Glomerular endothelial cell (primary cell): ENCODE measurements at regions not wholly inside any gene's neighbourhood (a gene's known extent, or its start where the extent isn't known, plus 50 kb on each side); places are given as distances from the start of the nearest gene placed in this dataset.

Source experiments
- DNase-seq: peaks from one replicate; pipeline ENCODE4 v3.0.0-alpha.2; 2011; ENCODE audit warnings: low read depth, low spot score; ENCODE audit errors: extremely low read depth

DNA sequence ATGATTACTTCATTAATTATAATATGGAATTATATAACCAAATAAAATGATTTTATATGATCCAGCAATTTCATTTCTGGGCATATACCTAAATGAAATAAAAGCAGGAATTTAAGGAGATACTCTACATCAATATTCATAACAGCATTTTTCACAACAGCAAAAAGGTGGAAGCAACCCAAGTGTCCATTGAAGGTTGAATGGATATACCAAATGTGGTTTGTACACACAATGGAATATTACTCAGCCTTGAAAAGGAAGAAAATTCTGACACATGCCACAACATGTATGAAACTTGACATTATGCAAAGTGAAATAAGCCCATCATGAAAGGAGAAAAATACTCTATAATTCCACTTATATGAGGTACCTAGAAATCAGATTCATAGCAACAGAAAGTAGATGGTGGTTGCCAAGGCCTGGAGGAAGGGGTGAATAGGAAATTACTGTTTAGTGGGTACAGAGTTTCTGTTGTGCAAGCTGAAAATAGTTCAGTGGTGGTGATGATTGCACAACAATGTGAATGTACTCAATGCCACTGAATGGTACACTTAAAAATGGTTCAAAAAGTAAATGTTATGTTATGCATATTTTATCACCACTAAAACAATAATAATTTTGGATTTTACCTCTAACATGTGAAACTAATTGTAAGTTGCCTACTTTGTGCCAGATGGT is 471.5 kb downstream of the SPRY1 start:
- no peak for DNase-seq

DNA sequence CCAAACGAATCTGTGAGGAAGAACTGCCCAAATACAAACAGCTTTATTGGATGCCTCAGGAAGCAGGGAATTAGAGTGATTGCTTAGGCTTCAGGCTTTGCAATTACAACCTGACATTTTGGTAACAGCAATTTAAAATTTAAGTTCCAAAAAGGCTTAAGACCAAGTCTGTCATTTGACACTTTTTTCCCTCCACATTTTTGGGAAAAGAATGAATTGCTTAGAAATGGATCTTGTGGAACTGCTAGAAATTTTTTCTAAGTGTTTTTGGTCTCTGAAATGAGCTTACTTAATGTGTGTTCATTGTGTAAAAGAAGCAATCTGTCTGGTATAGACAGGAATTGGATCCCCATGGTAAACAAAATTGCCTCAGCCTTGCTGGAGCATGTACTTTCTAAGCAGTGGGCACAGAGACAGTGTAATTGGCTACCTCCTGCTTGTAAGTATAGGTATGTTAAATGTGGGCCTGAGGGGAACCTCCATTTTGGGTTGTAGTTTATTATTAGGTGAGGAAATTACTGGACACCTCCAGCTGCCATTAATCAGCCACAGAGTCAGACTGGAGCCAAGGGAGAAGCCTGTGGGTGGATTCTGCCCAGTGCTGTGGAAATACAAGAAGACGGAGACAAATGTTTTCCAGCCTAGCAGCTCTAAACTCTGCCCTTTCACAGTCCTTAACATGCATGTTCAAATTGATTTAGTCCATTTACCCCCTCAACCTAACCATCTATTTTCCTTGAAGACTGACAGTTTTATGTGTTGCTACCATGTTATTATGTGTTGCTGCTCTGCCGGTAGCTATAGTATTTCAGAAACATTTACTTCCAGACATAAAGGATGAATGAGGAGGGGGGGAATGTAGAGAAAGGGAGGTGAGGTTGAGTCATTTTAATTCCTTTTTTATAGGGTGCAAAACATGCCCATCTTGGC is 473.0 kb downstream of the SPRY1 start:
- DNase-seq, result no peak

DNA sequence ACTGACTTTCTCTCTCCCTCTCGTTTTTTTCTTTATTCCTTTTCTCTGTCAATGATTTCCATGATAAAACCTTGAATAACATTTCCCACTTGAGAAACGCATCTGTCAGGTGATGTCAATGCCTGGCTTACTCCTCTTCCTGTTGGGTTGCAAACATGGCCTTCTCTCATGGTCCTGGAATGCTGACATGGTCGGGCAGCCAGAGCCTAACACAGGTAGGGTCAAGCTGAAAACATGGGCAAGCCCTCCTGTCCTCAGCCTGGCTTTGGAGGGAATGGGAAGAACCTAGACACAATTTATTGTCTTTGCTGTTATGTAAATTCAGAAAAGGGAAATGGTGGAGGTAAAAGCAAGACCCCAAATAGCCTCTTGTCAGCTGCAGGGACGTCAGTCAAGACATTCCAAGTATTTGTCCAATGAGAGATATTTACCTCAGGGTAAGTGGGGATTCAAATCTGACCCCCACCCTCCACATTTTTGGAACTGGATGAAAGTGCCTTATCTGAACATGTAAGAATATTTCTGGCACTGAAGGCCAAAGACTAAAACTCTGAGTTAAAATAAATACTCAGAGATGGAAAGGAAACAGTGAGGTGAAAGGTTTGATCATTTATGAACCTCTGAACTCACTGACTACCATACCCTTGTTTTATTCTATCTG is 473.8 kb downstream of the SPRY1 start:
- DNase-seq, result no peak

DNA sequence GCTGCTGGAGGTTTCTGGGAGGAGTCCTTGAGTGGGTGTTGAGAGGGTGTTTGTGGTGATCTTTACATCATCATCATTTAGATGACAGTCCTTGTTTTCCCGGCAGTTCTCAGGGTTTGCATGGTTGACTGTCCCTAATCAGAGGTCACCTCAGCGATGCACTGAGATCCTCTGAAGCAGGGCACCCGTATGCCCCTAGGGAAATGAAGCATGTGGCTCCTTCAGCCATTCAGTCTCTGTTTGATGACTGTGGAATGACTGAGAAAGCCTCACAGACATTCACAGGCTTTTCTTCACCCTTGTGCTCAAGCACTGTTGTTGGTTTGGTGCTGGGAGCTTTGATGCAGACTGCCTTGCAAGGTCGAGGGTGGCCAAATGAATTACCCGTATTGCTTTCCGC is 474.7 kb downstream of the SPRY1 start:
- DNase-seq, result no peak

DNA sequence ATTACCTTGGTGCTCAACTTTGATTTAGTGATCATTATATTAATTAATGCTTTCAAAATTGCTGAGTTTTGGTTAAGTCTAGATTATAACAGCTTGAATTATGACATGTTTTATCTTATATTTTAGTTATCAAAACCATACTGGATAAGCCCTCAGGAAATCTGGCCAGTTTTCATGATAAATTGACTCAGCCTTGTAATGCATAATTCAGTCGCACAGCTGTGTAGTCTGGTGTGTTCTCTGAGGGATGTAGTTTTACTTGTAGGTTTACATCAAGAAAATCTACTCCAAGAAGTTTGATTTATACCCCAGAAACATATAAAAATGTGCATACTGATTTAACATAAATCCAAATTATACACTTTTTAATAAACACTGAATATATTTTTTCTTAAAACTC is 477.5 kb downstream of the SPRY1 start:
- no peak for DNase-seq

GRCh38 chr4:123876143-123876542 is 479.5 kb downstream of the SPRY1 start:
- DNase-seq, result no peak

DNA sequence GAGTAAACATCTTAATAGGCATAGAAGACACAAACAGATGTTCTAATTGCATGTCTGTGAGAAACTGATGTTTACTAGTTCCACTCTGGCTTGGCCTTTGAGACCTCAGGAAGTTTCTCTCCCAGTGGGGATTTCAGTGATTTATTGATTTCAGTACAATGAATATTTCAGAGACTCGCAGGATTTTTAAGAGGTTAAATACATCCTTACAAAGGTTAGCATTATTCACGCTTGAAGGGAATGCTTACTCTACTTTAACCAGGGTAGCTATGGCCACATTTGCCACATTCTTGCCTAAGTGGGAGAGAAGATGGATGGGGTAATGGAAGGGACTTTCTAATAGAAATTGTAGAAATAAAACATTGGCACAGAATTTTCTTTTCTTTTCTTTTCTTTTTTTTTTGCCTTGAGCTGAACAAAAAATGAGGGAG is 480.1 kb downstream of the SPRY1 start:
- no peak for DNase-seq

GRCh38 chr4:123877551-123877950 is 481.0 kb downstream of the SPRY1 start:
- no peak for DNase-seq

DNA sequence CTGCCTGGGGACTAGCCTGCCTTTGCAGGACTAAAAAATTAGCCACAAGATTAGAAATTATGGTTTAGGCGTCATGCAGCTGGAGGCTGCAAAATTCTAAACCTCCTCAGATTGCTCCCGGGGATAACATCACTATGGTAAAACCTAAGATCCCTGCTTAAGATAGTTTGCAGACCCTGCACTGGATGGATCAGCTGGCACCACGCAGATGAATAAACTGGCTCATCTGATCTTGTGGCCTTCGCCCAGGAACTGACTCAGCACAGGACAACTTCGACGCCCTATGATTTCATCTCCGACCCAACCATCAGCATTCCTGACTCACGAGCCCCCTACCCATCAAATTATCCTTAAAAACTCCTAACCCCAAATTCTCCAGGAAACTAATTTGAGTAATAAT is 482.4 kb downstream of the SPRY1 start:
- no peak for DNase-seq

DNA sequence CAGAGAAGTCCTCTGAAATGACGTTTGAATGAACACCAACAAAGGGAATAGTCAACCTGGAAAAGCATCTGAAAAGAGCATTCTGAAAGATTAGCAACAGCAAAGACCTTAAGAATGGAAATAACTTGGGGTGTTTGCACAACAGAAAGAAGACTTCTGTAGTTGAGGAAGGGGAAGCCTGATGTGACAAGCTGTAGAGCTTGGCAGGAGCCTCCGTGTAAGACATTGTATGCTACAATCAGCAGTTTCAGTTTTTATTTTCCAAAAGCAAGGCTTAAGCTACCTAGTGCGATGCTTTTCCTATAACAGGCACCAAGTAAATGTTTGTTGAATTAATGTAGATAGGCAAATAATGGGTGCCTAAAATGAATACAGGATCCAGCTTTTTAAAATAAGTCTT is 484.0 kb downstream of the SPRY1 start:
- no peak for DNase-seq

GRCh38 chr4:123884922-123885321 is 488.3 kb downstream of the SPRY1 start:
- DNase-seq, result no peak

- no peak for DNase-seq
Measured at GRCh38 chr4:123889507-123889906, 492.9 kb downstream of the SPRY1 start.

GRCh38 chr4:123890889-123891288 is 494.3 kb downstream of the SPRY1 start:
- DNase-seq, result no peak

GRCh38 chr4:123891881-123892280 is 495.3 kb downstream of the SPRY1 start:
- DNase-seq, result no peak

DNA sequence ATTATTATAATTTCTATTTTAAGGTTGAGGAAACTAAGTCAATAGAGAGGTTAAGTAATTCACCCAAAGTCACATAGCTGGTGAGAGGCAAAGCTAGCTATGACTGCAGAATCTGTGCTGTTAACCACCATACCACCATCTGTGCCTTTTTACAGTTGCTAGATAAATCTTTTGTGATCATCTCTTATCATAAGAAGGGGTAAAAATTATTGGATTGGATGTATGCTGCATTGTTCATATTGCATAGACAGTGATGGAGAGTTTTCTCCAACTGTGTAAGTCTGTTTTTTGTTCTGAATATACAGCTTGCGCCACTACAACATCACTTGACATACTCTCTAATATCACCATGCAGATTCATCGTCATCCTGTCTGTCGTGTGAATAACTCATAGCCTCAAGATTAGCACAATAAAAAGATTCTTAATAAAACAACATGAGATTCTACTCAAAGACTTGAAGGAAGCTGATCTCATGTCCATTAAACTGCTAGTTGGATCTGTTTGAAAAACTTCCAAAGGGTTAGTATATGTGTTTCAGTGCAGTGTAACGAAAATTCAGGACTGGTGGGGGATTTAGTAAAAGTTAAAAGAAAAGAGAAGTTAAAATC is 495.9 kb downstream of the SPRY1 start:
- no peak for DNase-seq

DNA sequence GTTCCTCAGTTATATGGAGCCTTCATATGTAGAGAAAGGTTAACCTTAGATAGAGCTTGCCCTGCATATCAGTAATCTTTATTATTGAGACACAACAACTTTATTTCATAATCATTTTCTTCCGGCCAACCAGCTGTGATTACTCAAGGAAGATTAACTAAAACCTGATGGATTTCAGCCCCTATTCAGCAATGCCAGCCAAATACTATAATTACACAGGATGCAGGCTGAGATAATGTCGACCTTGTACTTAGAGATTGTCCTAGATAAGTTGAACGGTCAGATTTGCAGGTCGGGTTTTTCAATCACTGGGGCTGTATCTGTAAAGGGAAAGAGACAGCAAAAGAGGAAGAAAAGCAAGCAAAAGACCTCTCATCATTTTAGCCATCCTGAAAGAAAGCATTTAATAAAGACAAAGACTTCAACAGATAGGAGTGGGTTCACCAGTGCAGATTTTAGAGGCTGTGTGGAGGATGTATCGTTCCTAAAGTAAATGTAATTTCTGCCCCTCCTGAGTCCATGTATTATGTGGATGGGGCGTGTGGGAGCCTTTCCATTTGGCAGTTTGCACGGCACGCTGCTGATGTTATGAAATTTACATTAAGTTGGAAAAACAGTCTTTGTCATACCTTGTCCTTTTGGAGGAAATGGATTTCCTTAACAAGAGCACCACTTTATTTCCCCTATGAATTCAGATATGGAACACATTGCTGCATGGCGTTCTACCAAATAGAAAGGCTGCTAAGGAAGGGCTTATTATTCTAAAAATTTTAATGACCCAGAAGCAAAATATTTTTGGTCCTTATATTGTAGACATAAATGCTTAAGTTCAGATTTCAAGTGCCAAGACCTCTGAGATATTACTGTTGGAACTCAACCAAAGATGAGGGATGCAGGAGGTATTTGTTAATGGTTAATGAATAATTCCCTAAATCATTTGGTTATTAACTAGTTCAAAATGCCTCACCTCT is 496.7 kb downstream of the SPRY1 start:
- no peak for DNase-seq

DNA sequence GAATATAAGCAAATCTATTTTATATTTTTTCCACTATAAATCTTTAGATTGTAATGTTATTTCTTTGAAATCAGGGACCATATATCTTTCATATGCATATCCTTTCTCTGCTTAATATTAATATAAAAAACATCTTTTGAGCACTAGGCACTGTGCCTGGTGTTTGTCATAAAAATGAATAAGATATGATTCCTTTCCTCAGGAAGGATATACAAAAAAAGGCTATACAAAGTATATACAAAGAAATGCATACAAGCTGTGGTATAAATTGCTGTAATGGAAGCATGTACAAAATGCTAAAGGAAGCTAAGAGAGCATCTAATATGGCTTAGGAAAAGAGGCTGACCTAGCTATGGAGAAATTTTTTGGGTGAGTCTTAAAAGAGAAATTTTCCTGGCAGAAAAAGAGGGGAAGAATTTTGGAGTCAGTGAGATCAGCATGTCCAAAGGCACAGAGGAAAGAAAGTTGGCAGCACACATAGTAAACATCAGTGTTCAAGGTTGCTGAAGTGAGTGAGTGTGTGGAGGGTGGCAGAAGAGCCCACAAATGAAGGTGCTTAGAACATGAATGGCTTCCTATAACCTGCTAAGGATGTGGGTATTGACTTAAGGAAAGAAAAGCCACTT is 500.0 kb downstream of the SPRY1 start:
- DNase-seq, result no peak

DNA sequence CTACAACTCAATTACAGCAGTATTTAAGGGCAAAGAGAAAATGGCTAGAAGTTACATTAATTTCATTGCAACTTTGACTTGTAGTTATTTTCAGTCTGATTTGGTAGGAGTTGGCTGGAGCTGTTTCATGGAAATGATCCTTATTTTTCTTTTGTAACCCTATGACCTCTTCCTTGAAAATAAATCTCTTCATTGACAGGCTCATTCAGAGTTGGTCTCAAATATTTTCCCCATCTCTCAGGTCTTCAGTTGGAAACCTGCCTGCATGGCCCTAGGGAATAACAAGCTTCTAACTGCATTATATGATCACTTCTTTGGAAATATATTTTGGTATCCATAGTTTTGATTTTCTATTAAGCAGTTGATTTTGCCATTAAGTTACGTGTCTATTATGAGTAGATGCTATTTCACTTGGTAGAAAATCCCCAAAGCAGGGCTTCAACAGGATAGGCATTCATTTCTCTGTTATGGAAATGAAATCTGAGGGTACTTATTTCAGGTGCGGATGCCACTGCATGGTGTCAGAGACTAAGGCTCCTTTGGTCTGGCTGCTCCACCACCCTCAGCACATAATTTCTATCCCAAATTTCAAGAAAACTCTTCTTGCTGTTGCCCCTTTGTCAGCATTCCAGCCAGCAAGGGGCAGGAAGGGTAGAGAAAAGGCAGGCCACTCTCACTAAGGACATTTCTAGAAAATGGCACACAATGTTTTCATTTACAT is 502.5 kb downstream of the SPRY1 start:
- DNase-seq, result no peak

GRCh38 chr4:123904882-123905281 is 508.3 kb downstream of the SPRY1 start:
- DNase-seq, result no peak
